Fibroblast of skin of right biceps (primary cell): ENCODE measurements at regions not wholly inside any gene's neighbourhood (a gene's known extent, or its start where the extent isn't known, plus 50 kb on each side); places are given as distances from the start of the nearest gene placed in this dataset.

Experiments
- DNase-seq: peaks from one replicate; pipeline ENCODE4 v3.0.0-alpha.2; 2013

GRCh38 chr7:108997480-108997879 lies 427.8 kb downstream of the DNAJB9 start:
- DNase-seq: no peak

- peak; percentile 35 for DNase-seq
Observed at GRCh38 chr7:109003742-109004141, 434.1 kb downstream of the DNAJB9 start.

- DNase-seq: no peak
Observed at GRCh38 chr7:109009636-109010035, 440.0 kb downstream of the DNAJB9 start.

GRCh38 chr7:109020251-109020650 lies 450.6 kb downstream of the DNAJB9 start:
- no peak for DNase-seq

- no peak for DNase-seq
Observed at GRCh38 chr7:109021390-109021789, 451.7 kb downstream of the DNAJB9 start.

GRCh38 chr7:109029866-109030265 lies 460.2 kb downstream of the DNAJB9 start:
- no peak for DNase-seq

GRCh38 chr7:109044691-109045090 lies 475.0 kb downstream of the DNAJB9 start:
- DNase-seq: no peak

- no peak for DNase-seq
Observed at GRCh38 chr7:109049366-109049765, 479.7 kb downstream of the DNAJB9 start.

GRCh38 chr7:109059089-109059488 lies 489.4 kb downstream of the DNAJB9 start:
- DNase-seq: no peak

- DNase-seq: no peak
Observed at GRCh38 chr7:109062798-109063197, 493.1 kb downstream of the DNAJB9 start.

- no peak for DNase-seq
Observed at GRCh38 chr7:109073543-109073942, 503.9 kb downstream of the DNAJB9 start.

GRCh38 chr7:109076396-109076972 lies 506.8 kb downstream of the DNAJB9 start:
- DNase-seq: no peak

- DNase-seq: no peak
Observed at GRCh38 chr7:109091042-109091441, 521.4 kb downstream of the DNAJB9 start.

- no peak for DNase-seq
Observed at GRCh38 chr7:109092268-109092667, 522.6 kb downstream of the DNAJB9 start.

GRCh38 chr7:109101332-109101731 lies 531.7 kb downstream of the DNAJB9 start:
- no peak for DNase-seq

- DNase-seq: no peak
Observed at GRCh38 chr7:109109558-109109957, 539.9 kb downstream of the DNAJB9 start.

- no peak for DNase-seq
Observed at GRCh38 chr7:109111086-109111485, 541.4 kb downstream of the DNAJB9 start.

- DNase-seq: no peak
Observed at GRCh38 chr7:109121599-109122300, 552.1 kb downstream of the DNAJB9 start.

GRCh38 chr7:109125001-109125400 lies 555.3 kb downstream of the DNAJB9 start:
- no peak for DNase-seq

GRCh38 chr7:109126404-109127050 lies 556.9 kb downstream of the DNAJB9 start:
- peak; percentile 34 for DNase-seq

GRCh38 chr7:109127145-109127544 lies 557.5 kb downstream of the DNAJB9 start:
- no peak for DNase-seq

GRCh38 chr7:109131141-109131540 lies 561.5 kb downstream of the DNAJB9 start:
- DNase-seq: no peak

- no peak for DNase-seq
Observed at GRCh38 chr7:109136893-109137292, 567.2 kb downstream of the DNAJB9 start.

- no peak for DNase-seq
Observed at GRCh38 chr7:109154748-109155147, 585.1 kb downstream of the DNAJB9 start.
